ENCODE measurements at regions not wholly inside any gene's neighbourhood (a gene's known extent, or its start where the extent isn't known, plus 50 kb on each side); places are given as distances from the start of the nearest gene placed in this dataset.

GRCh38 chr7:106812027-106812643 lies 52.9 kb upstream of the PIK3CG start:
- Histone ChIP-seq H3K36me3 (no peaks in the 10 kb centered on the region), H3K27me3 (no peaks in the 10 kb centered on the region), H3K4me3 (no peak overlapping the region), H3K4me1 (no peaks in the 10 kb centered on the region), H3K27ac (no peak overlapping the region), H3K9me3 (no peaks in the 10 kb centered on the region)
- ATAC-seq (peak; percentile 88), DNase-seq (no peak)
- intact Hi-C loops (cut with DNase I) = no loop called here
- TF ChIP-seq CTCF (IDR thresholded peaks at IDR 0.05) = no peak

GRCh38 chr7:106813705-106814305 lies 51.3 kb upstream of the PIK3CG start:
- Histone ChIP-seq H3K27ac (no peak overlapping the region), H3K4me1 (no peaks in the 10 kb centered on the region), H3K4me3 (no peak overlapping the region), H3K36me3 (no peaks in the 10 kb centered on the region), H3K9me3 (no peaks in the 10 kb centered on the region), H3K27me3 (no peaks in the 10 kb centered on the region)
- intact Hi-C loops (cut with DNase I) = no loop called here
- no peak for TF ChIP-seq CTCF (IDR thresholded peaks at IDR 0.05)
- DNase-seq (no peak), ATAC-seq (no peak)

- DNase-seq = no peak
- no peaks in the 10 kb centered on the region for H3K36me3 ChIP-seq
- no peak for TF ChIP-seq CTCF (IDR thresholded peaks at IDR 0.05)
- no peak for ATAC-seq
- no peaks in the 10 kb centered on the region for H3K4me1 ChIP-seq
- H3K4me3 ChIP-seq = no peak overlapping the region
- no peak overlapping the region for H3K27ac ChIP-seq
- H3K27me3 ChIP-seq = no peaks in the 10 kb centered on the region
- intact Hi-C loops (cut with DNase I) = no loop called here
- no peaks in the 10 kb centered on the region for H3K9me3 ChIP-seq
Observed at GRCh38 chr7:106814887-106815286, 50.2 kb upstream of the PIK3CG start.
